ENCODE measurements at regions not wholly inside any gene's neighbourhood (a gene's known extent, or its start where the extent isn't known, plus 50 kb on each side); places are given as distances from the start of the nearest gene placed in this dataset.
"Not testable (repeated sequence)": the region's sequence is repeated elsewhere in the genome, so short reads cannot be mapped to it uniquely, and the experiment has no call there.

DNA sequence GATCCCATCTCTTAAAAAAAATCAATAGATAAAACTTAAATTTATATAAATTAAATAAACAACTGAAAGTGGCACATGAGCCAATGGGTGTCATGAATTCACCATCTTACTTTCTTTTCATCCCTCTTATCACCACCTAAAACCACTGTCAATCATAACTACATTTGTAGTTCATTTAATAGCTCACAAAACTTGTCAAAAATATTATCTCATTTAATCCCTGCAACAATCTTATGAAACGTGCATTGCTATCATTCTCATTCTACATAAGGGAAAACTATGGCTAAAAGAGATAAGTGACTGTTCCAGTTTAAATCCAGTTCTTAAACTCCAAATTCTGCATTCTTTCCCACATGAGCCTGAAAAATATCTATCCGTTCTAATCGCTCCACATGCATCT is 80.6 kb upstream of the BEND6 start:
- ATAC-seq = no peak
- Mint-ChIP-seq H3K36me3 (no peaks in the 10 kb centered on the region), H3K27ac (no peak overlapping the region)

GRCh38 chr6:56870053-56870452 is 84.9 kb upstream of the BEND6 start:
- ATAC-seq, H3K4me3 Mint-ChIP-seq, H3K36me3 Mint-ChIP-seq, H3K9me3 Mint-ChIP-seq, H3K4me1 Mint-ChIP-seq, H3K27ac Mint-ChIP-seq: not testable (repeated sequence)
- H3K27me3 Mint-ChIP-seq = peaks cover 11% of the 10 kb centered on the region

More for the DNA sequence above, 80.6 kb upstream of the BEND6 start:
- H3K27me3 Mint-ChIP-seq = peaks cover 14% of the 10 kb centered on the region
- H3K9me3 Mint-ChIP-seq = no peaks in the 10 kb centered on the region
- no peak overlapping the region for H3K4me3 Mint-ChIP-seq
- no peaks in the 10 kb centered on the region for H3K4me1 Mint-ChIP-seq

GRCh38 chr6:56869346-56869745 is 85.6 kb upstream of the BEND6 start:
- no peaks in the 10 kb centered on the region for H3K36me3 Mint-ChIP-seq
- H3K9me3 Mint-ChIP-seq = no peaks in the 10 kb centered on the region
- no peak overlapping the region for H3K4me3 Mint-ChIP-seq
- H3K4me1 Mint-ChIP-seq = no peaks in the 10 kb centered on the region
- no peak overlapping the region for H3K27ac Mint-ChIP-seq
- peaks cover 11% of the 10 kb centered on the region for H3K27me3 Mint-ChIP-seq
- ATAC-seq = no peak

- H3K36me3 Mint-ChIP-seq = no peaks in the 10 kb centered on the region
- no peak for ATAC-seq
- no peak overlapping the region for H3K4me3 Mint-ChIP-seq
- H3K9me3 Mint-ChIP-seq = no peaks in the 10 kb centered on the region
- H3K27me3 Mint-ChIP-seq = peaks cover 11% of the 10 kb centered on the region
- no peaks in the 10 kb centered on the region for H3K4me1 Mint-ChIP-seq
- no peak overlapping the region for H3K27ac Mint-ChIP-seq
These were observed 86.2 kb upstream of the BEND6 start for GRCh38 chr6:56868687-56869086.

DNA sequence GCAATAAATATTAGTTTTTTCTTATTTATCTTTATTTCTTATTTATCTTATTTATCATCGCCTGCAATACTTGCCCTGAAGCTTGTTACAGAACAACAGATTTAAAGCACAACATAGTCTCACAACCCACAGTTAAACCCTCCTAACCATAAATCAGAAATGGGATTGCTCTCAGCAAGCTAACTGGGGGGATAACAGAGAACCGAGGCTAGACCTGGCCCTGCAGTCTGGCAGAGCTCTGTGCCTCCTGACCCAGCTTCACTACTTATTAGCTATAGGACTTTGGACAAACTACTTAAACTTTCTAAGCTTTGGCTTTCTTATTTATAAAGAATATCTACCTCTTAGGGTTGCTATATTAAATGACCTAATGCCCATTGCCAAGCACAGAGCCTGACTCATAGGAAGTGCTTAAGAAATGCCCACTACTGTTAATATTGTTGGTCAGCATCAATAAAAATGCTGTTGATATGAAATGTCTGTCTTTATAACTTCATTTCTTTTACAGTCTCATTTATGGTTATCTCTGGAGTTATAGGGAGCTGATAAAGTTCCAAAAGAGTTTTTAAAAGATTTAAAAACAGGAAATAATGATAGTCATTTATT is 87.9 kb upstream of the BEND6 start:
- Mint-ChIP-seq H3K27ac (no peak overlapping the region), H3K4me1 (no peaks in the 10 kb centered on the region), H3K9me3 (no peaks in the 10 kb centered on the region), H3K27me3 (peaks cover 11% of the 10 kb centered on the region), H3K4me3 (no peak overlapping the region), H3K36me3 (no peaks in the 10 kb centered on the region)
- no peak for ATAC-seq

GRCh38 chr6:56865081-56865875 is 89.6 kb upstream of the BEND6 start:
- no peaks in the 10 kb centered on the region for H3K36me3 Mint-ChIP-seq
- peaks cover 14% of the 10 kb centered on the region for H3K27me3 Mint-ChIP-seq
- H3K27ac Mint-ChIP-seq = no peak overlapping the region
- no peak for ATAC-seq
- no peaks in the 10 kb centered on the region for H3K4me1 Mint-ChIP-seq
- H3K4me3 Mint-ChIP-seq = no peak overlapping the region
- no peaks in the 10 kb centered on the region for H3K9me3 Mint-ChIP-seq

GRCh38 chr6:56864171-56864616 is 90.7 kb upstream of the BEND6 start:
- Mint-ChIP-seq H3K27me3 (peaks cover 20% of the 10 kb centered on the region), H3K36me3 (no peaks in the 10 kb centered on the region), H3K4me1 (no peaks in the 10 kb centered on the region), H3K27ac (no peak overlapping the region), H3K9me3 (no peaks in the 10 kb centered on the region), H3K4me3 (no peak overlapping the region)
- no peak for ATAC-seq

DNA sequence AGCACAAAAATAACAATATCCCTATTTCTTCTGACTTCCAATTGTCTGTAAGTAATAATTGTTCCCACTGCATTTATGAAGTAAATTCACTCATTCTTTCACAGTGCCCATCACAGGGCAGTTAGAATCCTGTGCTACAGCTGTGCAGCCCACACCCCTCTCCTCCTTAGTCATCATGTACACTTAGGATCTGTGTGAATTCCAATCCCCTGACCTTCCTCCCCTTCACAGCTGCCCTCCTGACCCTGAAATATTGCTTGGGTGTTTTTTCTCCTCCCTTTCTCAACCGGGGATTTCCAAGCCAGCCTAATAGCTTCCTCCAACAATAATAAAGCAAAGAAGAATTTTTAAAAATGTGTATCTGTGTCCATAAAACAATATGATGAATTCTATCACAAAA is 91.5 kb upstream of the BEND6 start:
- ATAC-seq = no peak
- Mint-ChIP-seq H3K27ac (no peak overlapping the region), H3K4me3 (no peak overlapping the region), H3K4me1 (no peaks in the 10 kb centered on the region), H3K36me3 (no peaks in the 10 kb centered on the region), H3K9me3 (no peaks in the 10 kb centered on the region), H3K27me3 (peaks cover 20% of the 10 kb centered on the region)

GRCh38 chr6:56862415-56863175 is 92.3 kb upstream of the BEND6 start:
- no peak for ATAC-seq
- no peaks in the 10 kb centered on the region for H3K4me1 Mint-ChIP-seq
- H3K4me3 Mint-ChIP-seq = no peak overlapping the region
- H3K36me3 Mint-ChIP-seq = no peaks in the 10 kb centered on the region
- H3K27me3 Mint-ChIP-seq = peaks cover 20% of the 10 kb centered on the region
- H3K9me3 Mint-ChIP-seq = no peaks in the 10 kb centered on the region
- no peak overlapping the region for H3K27ac Mint-ChIP-seq

GRCh38 chr6:56860475-56860874 is 94.4 kb upstream of the BEND6 start:
- ATAC-seq = no peak
- Mint-ChIP-seq H3K27ac (no peak overlapping the region), H3K27me3 (peaks cover 9% of the 10 kb centered on the region), H3K4me1 (no peaks in the 10 kb centered on the region), H3K4me3 (no peak overlapping the region), H3K36me3 (no peaks in the 10 kb centered on the region), H3K9me3 (no peaks in the 10 kb centered on the region)

DNA sequence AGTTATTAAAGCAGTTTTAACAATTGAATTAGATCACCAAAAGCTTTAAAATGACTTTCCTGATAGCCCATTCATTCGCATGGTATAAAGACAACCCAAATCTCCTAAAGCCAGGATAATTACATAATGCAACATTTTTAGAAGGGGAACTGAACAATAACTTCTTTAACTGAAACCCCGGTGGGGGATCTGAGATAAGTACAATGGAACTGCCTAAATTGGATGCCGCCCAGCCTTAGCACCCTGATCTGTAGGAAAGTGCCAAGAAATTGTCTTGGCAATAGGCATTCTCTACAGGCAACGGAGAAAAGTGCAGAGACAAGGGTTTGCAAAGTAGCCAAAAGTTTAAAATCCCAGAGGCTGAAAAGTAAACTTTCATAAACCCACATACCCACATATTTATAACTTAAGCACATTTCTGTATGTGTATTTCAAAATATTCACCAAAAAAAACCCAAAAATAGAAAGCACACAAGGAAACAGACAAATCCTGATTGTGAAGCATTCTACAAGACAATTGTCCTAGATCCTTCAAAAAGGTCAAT is 98.8 kb upstream of the BEND6 start:
- no peaks in the 10 kb centered on the region for H3K9me3 Mint-ChIP-seq
- no peak for ATAC-seq
- H3K27me3 Mint-ChIP-seq = peaks cover 22% of the 10 kb centered on the region
- no peak overlapping the region for H3K4me3 Mint-ChIP-seq
- H3K27ac Mint-ChIP-seq = no peak overlapping the region
- H3K4me1 Mint-ChIP-seq = peaks cover 9% of the 10 kb centered on the region
- H3K36me3 Mint-ChIP-seq = no peaks in the 10 kb centered on the region

DNA sequence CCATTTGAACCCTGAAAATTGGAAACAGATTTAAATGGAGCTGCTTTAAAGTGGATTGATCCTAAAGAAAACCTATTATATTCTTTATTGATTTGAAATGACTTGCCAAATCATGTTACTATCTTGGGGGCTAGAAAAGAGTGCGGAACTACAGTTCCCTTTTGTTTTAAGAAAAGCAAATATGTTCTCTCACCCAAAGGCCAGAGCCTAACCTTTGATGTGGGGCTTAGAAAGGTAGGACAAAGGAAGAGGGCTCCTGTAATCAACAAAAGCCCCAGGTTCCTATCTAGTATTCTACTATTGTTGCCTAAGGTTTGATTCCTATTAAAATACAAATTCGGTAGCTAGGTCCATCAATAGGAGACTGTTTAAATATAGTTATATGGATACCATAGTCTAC is 100.8 kb upstream of the BEND6 start:
- Mint-ChIP-seq H3K27me3 (peaks cover 34% of the 10 kb centered on the region), H3K4me3 (no peak overlapping the region), H3K4me1 (peaks cover 11% of the 10 kb centered on the region), H3K36me3 (no peaks in the 10 kb centered on the region), H3K27ac (no peak overlapping the region), H3K9me3 (no peaks in the 10 kb centered on the region)
- ATAC-seq = no peak

DNA sequence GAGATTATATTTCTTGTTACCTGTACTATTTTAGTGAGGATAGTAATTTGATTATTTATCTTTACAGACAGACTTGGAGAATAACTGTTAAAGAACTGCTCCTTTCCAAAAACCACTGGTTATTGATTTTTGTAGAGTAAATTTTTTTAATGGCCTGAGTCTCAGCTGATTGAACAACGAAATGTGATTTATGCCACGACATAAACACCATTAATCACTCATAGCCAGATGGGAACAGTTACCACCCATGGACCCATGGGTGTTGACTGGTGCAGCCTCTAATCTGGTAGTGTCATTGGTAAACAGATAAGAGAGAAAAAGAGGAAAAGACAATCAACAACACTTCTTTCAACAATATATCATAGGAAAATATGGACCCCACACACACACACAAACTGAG is 101.4 kb upstream of the BEND6 start:
- ATAC-seq = no peak
- H3K27me3 Mint-ChIP-seq = peaks cover 35% of the 10 kb centered on the region

DNA sequence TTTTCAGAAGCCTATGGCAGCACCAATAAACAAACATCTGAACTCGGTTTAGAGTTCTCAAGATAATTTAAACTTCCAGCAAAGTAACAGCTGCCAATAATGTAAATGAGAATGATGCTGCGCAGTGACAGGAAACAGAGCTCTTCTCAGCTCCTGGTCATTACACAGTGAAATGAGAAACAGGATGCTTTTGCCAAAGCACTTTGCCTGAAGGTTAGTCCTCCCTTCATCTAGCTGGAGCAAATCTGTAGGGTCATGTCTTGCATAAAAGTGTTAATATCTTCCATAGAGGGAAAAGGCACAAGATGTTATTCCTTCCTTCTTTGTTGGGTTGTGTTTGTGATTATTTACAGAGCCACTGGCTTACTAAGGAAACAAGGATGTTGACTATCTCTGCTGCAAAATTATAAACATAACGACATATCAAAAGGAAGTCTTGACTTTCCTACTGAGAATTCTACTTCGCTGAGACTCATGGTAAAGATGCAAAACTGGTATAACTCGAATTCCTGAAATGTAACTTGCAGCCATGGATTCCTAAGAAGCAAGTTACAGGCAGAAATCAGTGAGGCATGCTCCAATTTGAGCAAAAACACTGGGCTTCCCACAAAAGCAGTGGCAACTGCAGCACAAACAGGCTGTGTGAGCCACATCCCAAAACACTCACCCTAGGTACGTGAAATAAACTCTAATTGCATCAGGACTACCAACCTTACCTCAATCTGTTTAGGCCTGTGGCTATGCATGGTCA is 102.5 kb upstream of the BEND6 start:
- Mint-ChIP-seq H3K9me3 (peaks cover 1% of the 10 kb centered on the region), H3K4me1 (peaks cover 11% of the 10 kb centered on the region), H3K27me3 (peaks cover 43% of the 10 kb centered on the region), H3K36me3 (no peaks in the 10 kb centered on the region), H3K27ac (no peak overlapping the region), H3K4me3 (no peak overlapping the region)
- ATAC-seq = no peak

More for the DNA sequence above, 101.4 kb upstream of the BEND6 start:
- H3K9me3 Mint-ChIP-seq = no peaks in the 10 kb centered on the region
- H3K36me3 Mint-ChIP-seq = no peaks in the 10 kb centered on the region
- H3K4me1 Mint-ChIP-seq = peaks cover 11% of the 10 kb centered on the region
- H3K27ac Mint-ChIP-seq = no peak overlapping the region
- no peak overlapping the region for H3K4me3 Mint-ChIP-seq

All from stimulated activated memory B cell treated with anti-CD40 and anti-IgM and Interleukin-4, amounts not matched to agents 10 μg/mL and 1 μg/mL and 100 μg/mL, for 72 hours (primary cell).